AG04450 (cell line): ENCODE measurements at regions not wholly inside any gene's neighbourhood (a gene's known extent, or its start where the extent isn't known, plus 50 kb on each side); places are given as distances from the start of the nearest gene placed in this dataset.

Experiments
- CTCF ChIA-PET: fragments of 300-600, 350-600 bp; formaldehyde crosslinking; extraction: SDS; loops from one replicate; lab custom pipeline; 2022; ENCODE audit warnings: antibody characterized with exemption, inconsistent platforms; lab: Charles Lee
- POLR2A ChIA-PET: fragments of 350-600 bp; formaldehyde crosslinking; extraction: SDS; loops from one replicate; lab custom pipeline; 2021; ENCODE audit warnings: antibody characterized with exemption, inconsistent platforms; lab: Yijun Ruan, JAX
- DNase-seq: peaks from one replicate; pipeline ENCODE4 v3.0.0-alpha.2; 2011; ENCODE audit warnings: low read depth, low spot score
- H3K27ac ChIP-seq: one replicate; pipeline ENCODE4 v1.5.1; 2012; ENCODE audit warnings: low read depth, low read length, control low read depth
- H3K27me3 ChIP-seq: one replicate; pipeline ENCODE4 v1.6.0; 2012; ENCODE audit warnings: low read length; ENCODE audit not compliant: control insufficient read depth, insufficient read depth
- H3K4me3 ChIP-seq: 2 replicates; pipeline ENCODE4 v1.5.1; 2011; ENCODE audit warnings: mild to moderate bottlenecking, low read depth, low read length, control low read depth
- H3K9me3 ChIP-seq: 2 replicates; pipeline ENCODE4 v1.5.1; 2012; ENCODE audit warnings: low read length; ENCODE audit not compliant: control insufficient read depth, insufficient read depth
- CTCF ChIP-seq: IDR thresholded peaks from 2 replicates; pipeline ENCODE4 v1.5.1; 2011; ENCODE audit warnings: low read depth, low read length, control low read depth, inconsistent platforms

GRCh38 chrX:4978613-4979012 lies 1250.1 kb downstream of the NLGN4X start:
- H3K27ac ChIP-seq = no peak overlapping the region
- CTCF ChIA-PET = no interaction called here
- peaks cover 3% of the 10 kb centered on the region; the same call in 1 of the 2 replicates for H3K9me3 ChIP-seq
- H3K4me3 ChIP-seq = no peak overlapping the region
- POLR2A ChIA-PET = no interaction called here
- DNase-seq = no peak
- H3K27me3 ChIP-seq = no peaks in the 10 kb centered on the region
- no peak for TF ChIP-seq CTCF

GRCh38 chrX:4971646-4972045 lies 1257.0 kb downstream of the NLGN4X start:
- ChIA-PET POLR2A (no interaction called here), CTCF (no interaction called here)
- H3K9me3 ChIP-seq = no peaks in the 10 kb centered on the region
- H3K27ac ChIP-seq = no peak overlapping the region
- no peaks in the 10 kb centered on the region for H3K27me3 ChIP-seq
- no peak overlapping the region for H3K4me3 ChIP-seq
- TF ChIP-seq CTCF = no peak
- no peak for DNase-seq

GRCh38 chrX:4964112-4964511 lies 1250.7 kb upstream of the PRKX start:
- Histone ChIP-seq H3K9me3 (no peaks in the 10 kb centered on the region), H3K27me3 (no peaks in the 10 kb centered on the region), H3K4me3 (no peak overlapping the region), H3K27ac (no peak overlapping the region)
- no peak for DNase-seq
- ChIA-PET CTCF (no interaction called here), POLR2A (no interaction called here)
- no peak for TF ChIP-seq CTCF

- ChIA-PET POLR2A (no interaction called here), CTCF (interaction anchor here (0.7 kb wide), 1 partner anchor 587 kb away, joined by 5 read pairs; no protein-coding TSS in a partner anchor)
- Histone ChIP-seq H3K27ac (no peak overlapping the region), H3K27me3 (no peaks in the 10 kb centered on the region), H3K4me3 (no peak overlapping the region), H3K9me3 (no peaks in the 10 kb centered on the region)
- no peak for TF ChIP-seq CTCF
- DNase-seq = no peak
Observed at GRCh38 chrX:4963432-4963831, 1250.0 kb upstream of the PRKX start.

GRCh38 chrX:4944767-4945166 lies 1231.3 kb upstream of the PRKX start:
- CTCF ChIA-PET = no interaction called here
- TF ChIP-seq CTCF = no peak
- POLR2A ChIA-PET = no interaction called here

More at GRCh38 chrX:4944767-4945166, 1231.3 kb upstream of the PRKX start:
- no peak for DNase-seq
- H3K4me3 ChIP-seq = no peak overlapping the region
- no peak overlapping the region for H3K27ac ChIP-seq
- no peaks in the 10 kb centered on the region for H3K27me3 ChIP-seq
- no peaks in the 10 kb centered on the region for H3K9me3 ChIP-seq
